MM.1S (cell line): ENCODE measurements at regions not wholly inside any gene's neighbourhood (a gene's known extent, or its start where the extent isn't known, plus 50 kb on each side); places are given as distances from the start of the nearest gene placed in this dataset.

Experiments used
- CTCF ChIP-seq: fragments of 300-600 bp; sonication (generic); IDR thresholded peaks from 2 replicates; pipeline ENCODE4 v1.5.1; 2016; ENCODE audit warnings: antibody characterized with exemption, low read length, mixed read lengths
- EZH2 ChIP-seq: fragments of 300-600 bp; sonication (generic); optimal IDR thresholded peaks from 2 replicates; pipeline ENCODE3; 2017; ENCODE audit warnings: low read depth, mild to moderate bottlenecking, antibody characterized with exemption, low read length, mixed read lengths

GRCh38 chr2:186304064-186304463 lies 182.0 kb upstream of the ZC3H15 start:
- TF ChIP-seq CTCF = no peak
- TF ChIP-seq EZH2 = no peak
